NCI-H345 treated with DMSO at 0.1 percent for 48 hours (cell line): ENCODE measurements at regions not wholly inside any gene's neighbourhood (a gene's known extent, or its start where the extent isn't known, plus 50 kb on each side); places are given as distances from the start of the nearest gene placed in this dataset.

Experiments used
- DNase-seq: peaks from one replicate; lab custom pipeline; 2025; ENCODE audit not compliant: unreplicated experiment; lab: John Stamatoyannopoulos, UW

DNA sequence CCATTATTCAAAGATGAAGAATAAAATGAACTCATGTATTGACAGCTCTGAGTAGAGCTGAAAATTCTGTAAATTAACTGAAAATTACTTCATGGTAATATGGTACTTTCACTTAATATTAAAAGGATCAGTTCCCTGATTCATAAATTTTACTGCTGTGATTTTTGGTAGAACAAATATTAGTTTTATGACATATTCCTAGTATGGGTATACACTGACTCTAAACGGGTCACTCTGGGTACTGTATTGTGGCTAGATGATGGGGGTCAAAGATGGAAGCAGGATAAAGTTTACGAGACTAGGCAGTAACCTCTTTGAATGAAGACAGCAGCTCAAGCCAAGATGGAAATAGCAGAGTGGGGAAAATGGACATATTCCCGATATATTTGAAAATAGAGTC is 135.5 kb downstream of the NUAK1 start:
- no peak for DNase-seq

- DNase-seq: no peak
Measured at GRCh38 chr12:106004289-106004688, 134.5 kb downstream of the NUAK1 start.

DNA sequence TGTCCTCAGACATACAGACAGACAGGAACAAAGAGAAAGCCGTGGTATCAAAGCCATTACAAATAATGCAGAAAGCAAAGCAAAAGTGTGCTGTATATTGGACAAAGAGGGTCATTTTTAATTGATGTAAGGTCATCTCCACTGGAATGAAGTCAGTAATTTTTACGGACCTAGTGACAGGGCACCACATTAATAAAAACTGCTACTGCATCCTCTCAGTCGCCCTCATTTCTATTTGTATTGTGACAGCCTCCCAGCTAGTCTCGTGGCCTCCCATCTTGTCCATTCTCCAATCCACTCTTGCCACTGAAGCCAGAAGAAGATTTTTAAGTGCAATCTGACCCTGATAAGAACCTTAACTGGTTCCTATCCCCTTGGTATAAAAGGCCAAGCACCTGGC is 132.4 kb downstream of the NUAK1 start:
- no peak for DNase-seq

DNA sequence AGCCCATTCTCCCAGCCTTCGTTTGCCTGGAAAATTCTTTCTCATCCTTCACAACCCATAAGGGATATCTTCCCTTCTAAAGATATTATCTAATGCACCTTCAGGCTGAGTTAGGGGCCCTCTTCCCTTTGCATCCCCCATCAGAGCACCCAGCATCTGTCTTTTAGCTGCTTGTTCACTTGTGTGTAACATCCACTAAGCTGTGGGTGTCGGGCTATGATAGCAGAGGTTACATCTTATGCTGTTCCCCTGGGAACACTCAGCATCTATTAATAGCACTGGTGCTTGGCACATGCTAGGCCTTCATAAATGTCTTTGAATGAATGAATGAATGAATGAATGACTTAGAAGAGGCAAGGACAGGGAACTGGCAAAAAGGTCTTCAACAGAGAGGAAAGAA is 131.8 kb downstream of the NUAK1 start:
- no peak for DNase-seq

- DNase-seq: no peak
Measured at GRCh38 chr12:106010741-106011140, 128.0 kb downstream of the NUAK1 start.
